Glutamatergic neuron (in vitro differentiated cells): ENCODE measurements at regions not wholly inside any gene's neighbourhood (a gene's known extent, or its start where the extent isn't known, plus 50 kb on each side); places are given as distances from the start of the nearest gene placed in this dataset.
"Not testable (repeated sequence)": the region's sequence is repeated elsewhere in the genome, so short reads cannot be mapped to it uniquely, and the experiment has no call there.

Source experiments
- DNase-seq: peaks from one replicate; pipeline ENCODE4 v3.0.0; 2022
- H3K27ac Mint-ChIP-seq: one replicate; pipeline ENCODE4 v1.8.0; 2020; ENCODE audit warnings: mild to moderate bottlenecking, mixed read lengths, inconsistent platforms; ENCODE audit not compliant: unreplicated experiment
- H3K27me3 Mint-ChIP-seq: one replicate; pipeline ENCODE4 v1.8.0; 2020; ENCODE audit warnings: mild to moderate bottlenecking, moderate library complexity, mixed read lengths, inconsistent platforms; ENCODE audit not compliant: unreplicated experiment
- H3K36me3 Mint-ChIP-seq: one replicate; pipeline ENCODE4 v1.8.0; 2020; ENCODE audit warnings: mild to moderate bottlenecking, mixed read lengths, inconsistent platforms; ENCODE audit not compliant: unreplicated experiment
- H3K4me1 Mint-ChIP-seq: one replicate; pipeline ENCODE4 v1.8.0; 2020; ENCODE audit warnings: mild to moderate bottlenecking, low read depth, mixed read lengths, inconsistent platforms; ENCODE audit not compliant: unreplicated experiment
- H3K4me3 Mint-ChIP-seq: one replicate; pipeline ENCODE4 v1.8.0; 2020; ENCODE audit warnings: mild to moderate bottlenecking, mixed read lengths, inconsistent platforms; ENCODE audit not compliant: unreplicated experiment
- H3K9me3 Mint-ChIP-seq: one replicate; pipeline ENCODE4 v1.8.0; 2020; ENCODE audit warnings: mild to moderate bottlenecking, moderate library complexity, mixed read lengths, inconsistent platforms; ENCODE audit not compliant: unreplicated experiment
- TF ChIP-seq, protein P1 (sequence below): fragments of 200-600 bp; sonication (generic); IDR thresholded peaks from one replicate; pipeline ENCODE4 v1.5.0; 2021; ENCODE audit not compliant: partially characterized antibody, unreplicated experiment

DNA sequence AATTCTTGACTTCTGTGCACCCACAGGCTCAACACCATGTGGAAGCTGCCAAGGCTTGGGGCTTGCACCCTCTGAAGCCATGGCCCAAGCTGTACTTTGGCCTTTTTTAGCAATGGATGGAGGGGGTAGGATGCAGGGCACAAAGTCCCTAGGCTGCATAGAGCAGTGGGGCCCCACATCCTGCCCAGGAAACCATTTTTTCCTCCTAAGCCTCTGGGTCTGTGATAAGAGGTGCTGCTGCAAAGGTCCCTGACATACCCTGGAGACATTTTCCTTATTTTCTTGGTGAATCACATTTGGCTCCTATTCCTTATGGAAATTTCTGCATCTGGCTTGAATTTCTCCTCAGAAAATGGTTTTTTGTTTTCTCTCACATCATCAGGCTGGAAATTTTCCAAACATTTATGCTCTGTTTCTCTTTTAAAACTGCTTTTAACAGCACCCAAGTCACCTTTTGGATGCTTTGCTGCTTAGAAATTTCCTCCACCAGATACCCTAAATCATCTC, 482.7 kb upstream of the TLE4 start:
- Mint-ChIP-seq H3K9me3 (peaks cover 7% of the 10 kb centered on the region), H3K4me3 (no peak overlapping the region), H3K27ac (no peak overlapping the region), H3K36me3 (peaks cover 8% of the 10 kb centered on the region), H3K4me1 (no peaks in the 10 kb centered on the region), H3K27me3 (no peaks in the 10 kb centered on the region)
- DNase-seq = no peak
- TF ChIP-seq, protein P1, sequence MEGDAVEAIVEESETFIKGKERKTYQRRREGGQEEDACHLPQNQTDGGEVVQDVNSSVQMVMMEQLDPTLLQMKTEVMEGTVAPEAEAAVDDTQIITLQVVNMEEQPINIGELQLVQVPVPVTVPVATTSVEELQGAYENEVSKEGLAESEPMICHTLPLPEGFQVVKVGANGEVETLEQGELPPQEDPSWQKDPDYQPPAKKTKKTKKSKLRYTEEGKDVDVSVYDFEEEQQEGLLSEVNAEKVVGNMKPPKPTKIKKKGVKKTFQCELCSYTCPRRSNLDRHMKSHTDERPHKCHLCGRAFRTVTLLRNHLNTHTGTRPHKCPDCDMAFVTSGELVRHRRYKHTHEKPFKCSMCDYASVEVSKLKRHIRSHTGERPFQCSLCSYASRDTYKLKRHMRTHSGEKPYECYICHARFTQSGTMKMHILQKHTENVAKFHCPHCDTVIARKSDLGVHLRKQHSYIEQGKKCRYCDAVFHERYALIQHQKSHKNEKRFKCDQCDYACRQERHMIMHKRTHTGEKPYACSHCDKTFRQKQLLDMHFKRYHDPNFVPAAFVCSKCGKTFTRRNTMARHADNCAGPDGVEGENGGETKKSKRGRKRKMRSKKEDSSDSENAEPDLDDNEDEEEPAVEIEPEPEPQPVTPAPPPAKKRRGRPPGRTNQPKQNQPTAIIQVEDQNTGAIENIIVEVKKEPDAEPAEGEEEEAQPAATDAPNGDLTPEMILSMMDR = no peak

GRCh38 chr9:79089851-79090250, 481.9 kb upstream of the TLE4 start:
- H3K27ac Mint-ChIP-seq, H3K27me3 Mint-ChIP-seq, H3K36me3 Mint-ChIP-seq, H3K4me1 Mint-ChIP-seq, H3K9me3 Mint-ChIP-seq, DNase-seq, H3K4me3 Mint-ChIP-seq: not testable (repeated sequence)

- H3K4me3 Mint-ChIP-seq = not testable (repeated sequence)
These were observed 468.5 kb upstream of the TLE4 start for GRCh38 chr9:79103257-79103656.

DNA sequence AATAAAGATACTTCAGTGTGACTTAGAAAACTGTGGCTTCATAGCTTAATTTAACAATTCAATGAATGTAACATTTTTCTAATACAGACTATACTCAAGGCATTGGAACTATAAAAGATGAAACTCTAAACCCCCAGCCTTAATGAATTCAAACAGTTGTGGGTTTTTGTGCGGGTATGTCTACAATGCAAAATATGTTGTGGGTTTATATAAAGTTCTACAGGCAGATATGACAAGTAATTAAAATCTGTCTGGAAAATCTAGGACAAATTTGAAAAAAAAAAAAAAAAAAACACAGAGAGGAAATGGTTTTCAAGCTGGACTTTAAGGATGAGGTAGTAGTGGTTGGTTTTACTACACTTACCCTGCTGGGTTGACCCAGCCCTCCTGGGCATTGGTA, 467.5 kb upstream of the TLE4 start:
- H3K4me3 Mint-ChIP-seq = no peak overlapping the region
- no peaks in the 10 kb centered on the region for H3K27me3 Mint-ChIP-seq
- H3K36me3 Mint-ChIP-seq = peaks cover 17% of the 10 kb centered on the region
- no peak for DNase-seq
- TF ChIP-seq, protein P1 = no peak
- no peak overlapping the region for H3K27ac Mint-ChIP-seq
- no peaks in the 10 kb centered on the region for H3K4me1 Mint-ChIP-seq
- H3K9me3 Mint-ChIP-seq = peaks cover 2% of the 10 kb centered on the region

More at GRCh38 chr9:79103257-79103656, 468.5 kb upstream of the TLE4 start:
- H3K27me3 Mint-ChIP-seq, H3K27ac Mint-ChIP-seq, DNase-seq, H3K9me3 Mint-ChIP-seq, H3K4me1 Mint-ChIP-seq: not testable (repeated sequence)
- peaks cover 15% of the 10 kb centered on the region for H3K36me3 Mint-ChIP-seq

DNA sequence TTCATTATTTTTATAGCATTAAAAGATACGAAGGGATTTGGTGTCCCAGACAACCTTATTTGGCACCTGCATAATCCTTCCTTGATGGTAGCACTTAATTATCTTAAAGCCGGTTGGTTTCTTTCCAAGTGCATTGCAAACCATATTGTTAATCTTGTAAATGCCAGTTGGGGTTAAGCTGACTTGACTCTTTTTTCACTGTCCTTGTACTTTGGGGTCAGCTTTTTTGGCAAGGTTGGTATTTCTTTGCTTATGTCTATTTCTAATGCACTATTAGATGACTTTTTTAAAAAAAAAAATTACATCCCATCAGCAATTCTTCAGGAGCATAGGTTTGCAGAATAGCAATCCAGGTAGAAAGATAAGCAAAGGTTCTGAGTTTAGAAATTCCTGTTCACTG, 466.8 kb upstream of the TLE4 start:
- TF ChIP-seq, protein P1 = no peak
- H3K4me1 Mint-ChIP-seq = no peaks in the 10 kb centered on the region
- H3K27me3 Mint-ChIP-seq = no peaks in the 10 kb centered on the region
- peaks cover 22% of the 10 kb centered on the region for H3K36me3 Mint-ChIP-seq
- H3K27ac Mint-ChIP-seq = no peak overlapping the region
- no peak overlapping the region for H3K4me3 Mint-ChIP-seq
- DNase-seq = no peak
- peaks cover 2% of the 10 kb centered on the region for H3K9me3 Mint-ChIP-seq

DNA sequence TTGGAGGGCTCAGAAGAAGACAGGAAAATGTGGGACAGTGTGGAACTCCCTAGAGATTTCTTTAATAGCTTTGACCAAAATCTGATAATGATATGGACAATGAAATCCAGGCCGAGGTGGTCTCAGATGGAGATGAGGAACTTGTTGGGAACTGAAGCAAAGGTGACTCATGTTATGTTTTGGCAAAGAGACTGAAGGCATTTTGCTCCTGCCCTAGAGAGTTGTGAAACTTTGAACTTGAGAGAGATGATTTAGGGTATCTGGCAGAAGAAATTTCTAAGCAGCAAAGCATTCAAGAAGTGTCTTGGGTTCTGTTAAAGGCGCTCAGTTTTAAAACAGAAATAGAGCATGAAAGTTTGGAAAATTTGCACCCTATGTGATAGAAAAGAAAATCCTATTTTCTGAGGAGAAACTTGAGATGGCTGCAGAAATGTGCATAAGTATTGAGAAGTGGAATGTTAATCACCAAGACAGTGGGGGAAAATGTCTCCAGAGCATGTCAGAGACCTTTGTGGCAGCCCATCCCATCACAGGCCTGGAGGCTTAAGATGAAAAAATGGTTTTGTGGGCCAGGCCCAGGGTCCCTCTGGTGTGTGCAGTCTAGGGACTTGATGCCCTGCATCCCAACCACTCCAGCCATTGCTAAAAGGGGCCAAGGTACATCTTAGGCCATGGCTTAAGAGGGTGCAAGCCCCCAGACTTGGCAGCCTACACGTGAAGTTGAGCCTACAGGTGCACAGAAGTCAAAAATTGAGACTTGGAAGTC, 463.7 kb upstream of the TLE4 start:
- peaks cover 2% of the 10 kb centered on the region for H3K9me3 Mint-ChIP-seq
- peaks cover 22% of the 10 kb centered on the region for H3K36me3 Mint-ChIP-seq
- no peaks in the 10 kb centered on the region for H3K4me1 Mint-ChIP-seq
- no peak overlapping the region for H3K4me3 Mint-ChIP-seq
- DNase-seq = no peak
- no peak overlapping the region for H3K27ac Mint-ChIP-seq
- TF ChIP-seq, protein P1 = no peak
- H3K27me3 Mint-ChIP-seq = peaks cover under 1% of the 10 kb centered on the region
